ENCODE measurements at regions not wholly inside any gene's neighbourhood (a gene's known extent, or its start where the extent isn't known, plus 50 kb on each side); places are given as distances from the start of the nearest gene placed in this dataset.

GRCh38 chr14:29140016-29140415 is 373.4 kb downstream of the FOXG1 start:
- no peak for DNase-seq

GRCh38 chr14:29144621-29145020 is 378.0 kb downstream of the FOXG1 start:
- DNase-seq: peak; percentile 76

GRCh38 chr14:29148221-29148620 is 381.6 kb downstream of the FOXG1 start:
- DNase-seq: no peak

- no peak for DNase-seq
Observed at GRCh38 chr14:29149798-29150197, 383.2 kb downstream of the FOXG1 start.

- DNase-seq: no peak
Observed at GRCh38 chr14:29150659-29151058, 384.1 kb downstream of the FOXG1 start.

- DNase-seq: no peak
Observed at GRCh38 chr14:29156096-29156495, 389.5 kb downstream of the FOXG1 start.

GRCh38 chr14:29161593-29161992 is 395.0 kb downstream of the FOXG1 start:
- DNase-seq: no peak

- DNase-seq: no peak
Observed at GRCh38 chr14:29163109-29163508, 396.5 kb downstream of the FOXG1 start.

GRCh38 chr14:29165431-29165830 is 398.8 kb downstream of the FOXG1 start:
- DNase-seq: no peak

GRCh38 chr14:29166507-29166906 is 399.9 kb downstream of the FOXG1 start:
- no peak for DNase-seq

- DNase-seq: no peak
Observed at GRCh38 chr14:29168149-29168548, 401.6 kb downstream of the FOXG1 start.

GRCh38 chr14:29169408-29169807 is 402.8 kb downstream of the FOXG1 start:
- no peak for DNase-seq

GRCh38 chr14:29175706-29176105 is 409.1 kb downstream of the FOXG1 start:
- no peak for DNase-seq

- DNase-seq: no peak
Observed at GRCh38 chr14:29176876-29177275, 410.3 kb downstream of the FOXG1 start.

- DNase-seq: no peak
Observed at GRCh38 chr14:29178971-29179370, 412.4 kb downstream of the FOXG1 start.

- DNase-seq: no peak
Observed at GRCh38 chr14:29191092-29191491, 424.5 kb downstream of the FOXG1 start.

- no peak for DNase-seq
Observed at GRCh38 chr14:29197557-29197956, 431.0 kb downstream of the FOXG1 start.

GRCh38 chr14:29205658-29206057 is 439.1 kb downstream of the FOXG1 start:
- DNase-seq: no peak

GRCh38 chr14:29215853-29216252 is 449.3 kb downstream of the FOXG1 start:
- no peak for DNase-seq

GRCh38 chr14:29216268-29217232 is 450.0 kb downstream of the FOXG1 start:
- no peak for DNase-seq

GRCh38 chr14:29217813-29218450 is 451.3 kb downstream of the FOXG1 start:
- DNase-seq: no peak

- DNase-seq: no peak
Observed at GRCh38 chr14:29220072-29220471, 453.5 kb downstream of the FOXG1 start.

- DNase-seq: no peak
Observed at GRCh38 chr14:29220566-29220965, 454.0 kb downstream of the FOXG1 start.

GRCh38 chr14:29222006-29222405 is 455.4 kb downstream of the FOXG1 start:
- no peak for DNase-seq
